H1 (cell line): ENCODE measurements at regions not wholly inside any gene's neighbourhood (a gene's known extent, or its start where the extent isn't known, plus 50 kb on each side); places are given as distances from the start of the nearest gene placed in this dataset.
"Not testable (repeated sequence)": the region's sequence is repeated elsewhere in the genome, so short reads cannot be mapped to it uniquely, and the experiment has no call there.

Experiments
- CTCF ChIA-PET: fragments of 300-600 bp; sonication (Branson Sonifier 250); formaldehyde crosslinking; loops from one replicate; lab custom pipeline; 2021; ENCODE audit not compliant: partially characterized antibody; lab: Charles Lee
- POLR2A ChIA-PET: fragments of 300-600 bp; sonication (Branson Sonifier 250); formaldehyde crosslinking; loops from one replicate; lab custom pipeline; 2021; ENCODE audit warnings: inconsistent platforms; ENCODE audit not compliant: partially characterized antibody; lab: Charles Lee
- DNase-seq, 2 experiments: peaks; one replicate each; pipeline versions ENCODE4 v3.0.0 to v3.0.0-alpha.2; 2010 to 2022; ENCODE audit warnings: low spot score in 2 of 2, low read depth in 1 of 2, mixed read lengths in 1 of 2
- FAIRE-seq: peaks from 2 replicates; lab custom pipeline; 2011; peaks lifted over from hg19 to GRCh38; lab: Jason Lieb, UNC
- H2AFZ ChIP-seq: 2 replicates; pipeline ENCODE4 v1.8.1; 2012; ENCODE audit warnings: low read length, inconsistent platforms
- H2AK5ac ChIP-seq: 2 replicates; pipeline ENCODE4 v1.6.1; 2013; ENCODE audit warnings: low read depth, low read length
- H2BK120ac ChIP-seq: replicated peaks from 2 replicates; pipeline ENCODE3; 2013; ENCODE audit warnings: low read depth, low read length, inconsistent platforms
- H2BK12ac ChIP-seq: 2 replicates; pipeline ENCODE4 v1.6.1; 2013; ENCODE audit warnings: low read depth, low read length
- H2BK15ac ChIP-seq: 2 replicates; pipeline ENCODE4 v1.6.1; 2013; ENCODE audit warnings: low read length
- H2BK20ac ChIP-seq: 2 replicates; pipeline ENCODE4 v1.6.1; 2013; ENCODE audit warnings: low read length
- H2BK5ac ChIP-seq: 2 replicates; pipeline ENCODE4 v1.6.1; 2013; ENCODE audit warnings: low read depth, low read length
- H3K14ac ChIP-seq: 2 replicates; pipeline ENCODE4 v1.6.1; 2013; ENCODE audit warnings: inconsistent platforms; ENCODE audit not compliant: insufficient read length
- H3K18ac ChIP-seq: 2 replicates; pipeline ENCODE4 v1.6.1; 2013; ENCODE audit warnings: low read length; ENCODE audit errors: extremely low read depth
- H3K23ac ChIP-seq: 2 replicates; pipeline ENCODE4 v1.6.1; 2013; ENCODE audit warnings: inconsistent platforms; ENCODE audit not compliant: insufficient read length
- H3K23me2 ChIP-seq: 2 replicates; pipeline ENCODE4 v1.6.1; 2013; ENCODE audit warnings: low read depth, low read length
- H3K27ac ChIP-seq: 2 replicates; pipeline ENCODE4 v1.6.1; 2011; ENCODE audit warnings: low read depth, low read length, inconsistent platforms
- H3K27me3 ChIP-seq, 4 experiments: replicated peaks in 1 of 4; 1 replicate in 1 of 4; 2 replicates in 3 of 4; pipeline versions ENCODE4 v1.6.1 to v1.8.1; 2011 to 2013; ENCODE audit warnings: low read length in 3 of 4, mild to moderate bottlenecking in 3 of 4, inconsistent platforms in 2 of 4, mixed read lengths in 2 of 4, moderate library complexity in 1 of 4; ENCODE audit not compliant: control insufficient read depth in 3 of 4, insufficient read depth in 3 of 4; ENCODE audit errors: extremely low read depth in 1 of 4
- H3K36me3 ChIP-seq, 4 experiments: 2 replicates each; pipeline versions ENCODE4 v1.6.1 to v1.8.1; 2011 to 2013; ENCODE audit warnings: mild to moderate bottlenecking in 4 of 4, low read length in 3 of 4, moderate library complexity in 2 of 4, control low read depth in 1 of 4, inconsistent platforms in 1 of 4; ENCODE audit not compliant: insufficient read depth in 4 of 4, control insufficient read depth in 2 of 4
- H3K4ac ChIP-seq: replicated peaks from 2 replicates; pipeline ENCODE3; 2013; ENCODE audit warnings: low read length, low read depth, mixed read lengths, inconsistent platforms; ENCODE audit not compliant: insufficient read length
- H3K4me1 ChIP-seq, 4 experiments: replicated peaks in 1 of 4; 1 replicate in 1 of 4; 2 replicates in 3 of 4; pipeline versions ENCODE4 v1.6.1 to v1.8.1; 2011 to 2013; ENCODE audit warnings: low read length in 3 of 4, inconsistent platforms in 2 of 4, mixed read lengths in 1 of 4; ENCODE audit not compliant: insufficient read depth in 4 of 4, control insufficient read depth in 3 of 4
- H3K4me2 ChIP-seq, 2 experiments: 2 replicates each; pipeline versions ENCODE4 v1.6.1 to v1.8.1; 2011 to 2013; ENCODE audit warnings: low read depth in 2 of 2, low read length in 2 of 2, control low read depth in 1 of 2, inconsistent platforms in 1 of 2, mild to moderate bottlenecking in 1 of 2; ENCODE audit not compliant: insufficient read depth in 1 of 2
- H3K4me3 ChIP-seq, 4 experiments: fragments of 200-600, 300-600 bp in 1 of 4; sonication (generic), shearing (Covaris generic), sonication (Bioruptor Twin) in 1 of 4; 2 replicates each; pipeline versions ENCODE4 v1.5.1 to v1.8.1; 2011 to 2016; ENCODE audit warnings: low read length in 4 of 4, low read depth in 3 of 4, control low read depth in 2 of 4, inconsistent platforms in 2 of 4, mild to moderate bottlenecking in 2 of 4, mixed read lengths in 1 of 4, moderate library complexity in 1 of 4; ENCODE audit not compliant: insufficient read depth in 2 of 4; ENCODE audit errors: extremely low read depth in 1 of 4
- H3K56ac ChIP-seq: replicated peaks from 2 replicates; pipeline ENCODE3; 2013; ENCODE audit warnings: low read depth, mild to moderate bottlenecking, mixed read lengths, low read length, inconsistent platforms; ENCODE audit not compliant: insufficient read length
- H3K79me1 ChIP-seq: 2 replicates; pipeline ENCODE4 v1.6.1; 2013; ENCODE audit warnings: low read depth, low read length, control low read depth
- H3K79me2 ChIP-seq, 2 experiments: 2 replicates each; pipeline versions ENCODE4 v1.6.1 to v1.8.1; 2012 to 2013; ENCODE audit warnings: low read length in 2 of 2, mild to moderate bottlenecking in 2 of 2, inconsistent platforms in 1 of 2; ENCODE audit not compliant: insufficient read depth in 2 of 2, control insufficient read depth in 1 of 2
- H3K9ac ChIP-seq, 4 experiments: replicated peaks in 1 of 4; 1 replicate in 1 of 4; 2 replicates in 3 of 4; pipeline versions ENCODE4 v1.6.1 to v1.8.1; 2011 to 2013; ENCODE audit warnings: low read depth in 3 of 4, low read length in 3 of 4, control low read depth in 2 of 4, mild to moderate bottlenecking in 2 of 4, moderate library complexity in 2 of 4, inconsistent platforms in 1 of 4; ENCODE audit errors: extremely low read depth in 1 of 4
- H3K9me3 ChIP-seq, 2 experiments: 2 replicates each; pipeline versions ENCODE4 v1.6.1 to v1.8.1; 2012 to 2013; ENCODE audit warnings: mild to moderate bottlenecking in 2 of 2, moderate library complexity in 2 of 2, control low read depth in 1 of 2, inconsistent platforms in 1 of 2, low read depth in 1 of 2, low read length in 1 of 2, mixed read lengths in 1 of 2; ENCODE audit not compliant: insufficient read depth in 2 of 2
- H4K20me1 ChIP-seq, 2 experiments: replicated peaks in 1 of 2; 2 replicates each; pipeline versions ENCODE3 to v1.8.1; 2011 to 2013; ENCODE audit warnings: inconsistent platforms in 2 of 2, low read length in 2 of 2, mild to moderate bottlenecking in 1 of 2; ENCODE audit not compliant: insufficient read depth in 2 of 2, control insufficient read depth in 1 of 2
- H4K5ac ChIP-seq: 2 replicates; pipeline ENCODE4 v1.6.1; 2013; ENCODE audit warnings: low read length, low read depth, mixed read lengths, inconsistent platforms; ENCODE audit not compliant: insufficient read length
- H4K8ac ChIP-seq: 2 replicates; pipeline ENCODE4 v1.8.0; 2013; ENCODE audit warnings: mild to moderate bottlenecking, moderate library complexity, low read length, inconsistent platforms; ENCODE audit not compliant: insufficient read depth; ENCODE audit errors: extremely low read depth
- H4K91ac ChIP-seq: replicated peaks from 2 replicates; pipeline ENCODE3; 2013; ENCODE audit warnings: low read length, mixed read lengths, inconsistent platforms; ENCODE audit not compliant: insufficient read length
- RAD21 ChIP-seq, 2 experiments: IDR thresholded peaks in 1 of 2; conservative IDR thresholded peaks in 1 of 2; 2 replicates each; pipeline ENCODE4 v1.6.1; 2011; ENCODE audit warnings: low read depth in 2 of 2, low read length in 2 of 2, improper control_type of control experiment in 1 of 2, inconsistent platforms in 1 of 2, mild to moderate bottlenecking in 1 of 2, moderate library complexity in 1 of 2
- WGBS, 2 experiments: shearing (Covaris generic) in 1 of 2; methylation state at CpG; one replicate each; pipeline versions ENCODE4 v1.1.6 to v1.1.7; 2013 to 2015; ENCODE audit warnings: low lambda C conversion rate in 2 of 2, mixed read lengths in 2 of 2, inconsistent platforms in 1 of 2, low coverage in 1 of 2, missing lambda C conversion rate in 1 of 2; ENCODE audit not compliant: insufficient replicate concordance in 2 of 2, insufficient coverage in 1 of 2, insufficient read length in 1 of 2; ENCODE audit errors: extremely low coverage in 1 of 2, missing lambda C conversion rate in 1 of 2; 5-methylcytosine and 5-hydroxymethylcytosine counted together
- TF ChIP-seq, protein P1 (sequence below): IDR thresholded peaks from 2 replicates; pipeline ENCODE4 v1.6.1; 2012; ENCODE audit warnings: inconsistent platforms
- TF ChIP-seq, protein P2 (sequence below), 3 experiments: IDR thresholded peaks; 1 replicate in 2 of 3; 2 replicates in 1 of 3; pipeline versions ENCODE4 v1.5.1 to v1.6.1; 2011; ENCODE audit warnings: low read length in 3 of 3, mild to moderate bottlenecking in 3 of 3, inconsistent platforms in 2 of 3, low read depth in 1 of 3, moderate library complexity in 1 of 3; ENCODE audit not compliant: insufficient read depth in 1 of 3; ENCODE audit errors: control extremely low read depth in 1 of 3
- TF ChIP-seq, protein P3 (sequence below): IDR thresholded peaks from 2 replicates; pipeline ENCODE4 v1.6.1; 2012; ENCODE audit warnings: inconsistent platforms

DNA sequence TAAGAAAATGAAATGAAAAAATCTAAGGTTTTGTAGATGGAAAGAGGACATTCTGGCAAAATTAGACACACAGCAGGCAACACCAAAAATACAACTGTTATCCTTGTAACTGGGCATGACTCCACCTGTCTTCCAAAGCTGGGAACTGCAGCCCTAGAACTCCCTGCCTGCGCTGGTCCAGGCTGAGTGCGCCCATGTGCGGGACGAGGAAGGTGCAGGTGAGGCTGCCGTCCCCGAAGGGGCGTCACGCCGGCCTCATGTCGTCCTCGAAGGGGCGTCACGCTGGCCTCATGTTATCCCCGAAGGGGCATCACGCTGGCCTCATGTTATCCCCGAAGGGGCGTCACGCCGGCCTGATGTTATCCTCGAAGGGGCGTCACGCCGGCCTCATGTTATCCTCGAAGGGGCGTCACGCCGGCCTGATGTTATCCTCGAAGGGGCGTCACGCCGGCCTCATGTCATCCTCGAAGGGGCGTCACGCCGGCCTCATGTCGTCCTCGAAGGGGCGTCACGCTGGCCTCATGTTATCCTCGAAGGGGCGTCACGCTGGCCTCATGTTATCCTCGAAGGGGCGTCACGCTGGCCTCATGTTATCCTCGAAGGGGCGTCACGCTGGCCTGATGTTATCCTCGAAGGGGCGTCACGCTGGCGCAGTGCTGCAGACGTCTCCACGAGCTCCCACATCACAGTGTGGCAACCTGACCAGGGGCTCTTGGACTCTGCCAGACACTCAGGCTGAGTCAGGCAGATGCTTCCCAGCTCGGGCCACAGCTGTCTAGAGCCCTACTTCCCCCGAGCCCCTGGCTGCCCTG, 100.3 kb upstream of the SALL3 start:
- H3K79me2 ChIP-seq, H2BK120ac ChIP-seq, H3K9ac ChIP-seq, H2BK12ac ChIP-seq, H3K27me3 ChIP-seq, H3K79me1 ChIP-seq, H3K4me2 ChIP-seq, H3K27ac ChIP-seq, H3K4me3 ChIP-seq, H4K91ac ChIP-seq, H2BK5ac ChIP-seq, H3K4me1 ChIP-seq, H3K23me2 ChIP-seq, H2AFZ ChIP-seq, H2BK20ac ChIP-seq, H4K20me1 ChIP-seq, H3K56ac ChIP-seq, H2AK5ac ChIP-seq, H3K4ac ChIP-seq, H3K36me3 ChIP-seq, H4K5ac ChIP-seq, H3K18ac ChIP-seq, POLR2A ChIA-PET, H4K8ac ChIP-seq, H3K23ac ChIP-seq, H3K14ac ChIP-seq, H2BK15ac ChIP-seq: not testable (repeated sequence)
- TF ChIP-seq, protein P1, sequence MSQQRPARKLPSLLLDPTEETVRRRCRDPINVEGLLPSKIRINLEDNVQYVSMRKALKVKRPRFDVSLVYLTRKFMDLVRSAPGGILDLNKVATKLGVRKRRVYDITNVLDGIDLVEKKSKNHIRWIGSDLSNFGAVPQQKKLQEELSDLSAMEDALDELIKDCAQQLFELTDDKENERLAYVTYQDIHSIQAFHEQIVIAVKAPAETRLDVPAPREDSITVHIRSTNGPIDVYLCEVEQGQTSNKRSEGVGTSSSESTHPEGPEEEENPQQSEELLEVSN, result peak; percentile 93
- TF ChIP-seq RAD21 (IDR thresholded peaks at IDR 0.05 in 1 of 2, conservative IDR thresholded peaks at IDR 0.05 in 1 of 2; ENCODE audit: low read depth in 2 of 2, low read length in 2 of 2), result peak; percentile 51 to 64
- TF ChIP-seq, protein P2, sequence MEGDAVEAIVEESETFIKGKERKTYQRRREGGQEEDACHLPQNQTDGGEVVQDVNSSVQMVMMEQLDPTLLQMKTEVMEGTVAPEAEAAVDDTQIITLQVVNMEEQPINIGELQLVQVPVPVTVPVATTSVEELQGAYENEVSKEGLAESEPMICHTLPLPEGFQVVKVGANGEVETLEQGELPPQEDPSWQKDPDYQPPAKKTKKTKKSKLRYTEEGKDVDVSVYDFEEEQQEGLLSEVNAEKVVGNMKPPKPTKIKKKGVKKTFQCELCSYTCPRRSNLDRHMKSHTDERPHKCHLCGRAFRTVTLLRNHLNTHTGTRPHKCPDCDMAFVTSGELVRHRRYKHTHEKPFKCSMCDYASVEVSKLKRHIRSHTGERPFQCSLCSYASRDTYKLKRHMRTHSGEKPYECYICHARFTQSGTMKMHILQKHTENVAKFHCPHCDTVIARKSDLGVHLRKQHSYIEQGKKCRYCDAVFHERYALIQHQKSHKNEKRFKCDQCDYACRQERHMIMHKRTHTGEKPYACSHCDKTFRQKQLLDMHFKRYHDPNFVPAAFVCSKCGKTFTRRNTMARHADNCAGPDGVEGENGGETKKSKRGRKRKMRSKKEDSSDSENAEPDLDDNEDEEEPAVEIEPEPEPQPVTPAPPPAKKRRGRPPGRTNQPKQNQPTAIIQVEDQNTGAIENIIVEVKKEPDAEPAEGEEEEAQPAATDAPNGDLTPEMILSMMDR (IDR thresholded peaks at IDR 0.05; ENCODE audit: control extremely low read depth in 1 of 3, insufficient read depth in 1 of 3, low read depth in 1 of 3, low read length in 3 of 3), result peak; percentile 54 to 87 (median 80)
- TF ChIP-seq, protein P3, sequence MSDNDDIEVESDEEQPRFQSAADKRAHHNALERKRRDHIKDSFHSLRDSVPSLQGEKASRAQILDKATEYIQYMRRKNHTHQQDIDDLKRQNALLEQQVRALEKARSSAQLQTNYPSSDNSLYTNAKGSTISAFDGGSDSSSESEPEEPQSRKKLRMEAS, result peak; percentile 97
- WGBS, 2 experiments, result 90% methylated on average over 36 of the region's 56 CpGs; no CpG with 5 or more reads in 1 of the 2 experiments
- CTCF ChIA-PET, result interaction anchor here (0.6 to 2.7 kb wide), 13 partner anchors 10 to 220 kb away, joined by 3 to 8 read pairs (median 4); no protein-coding TSS in a partner anchor
- peak in 1 of 2 experiments; percentile 78 for DNase-seq
- peak; percentile 76 for FAIRE-seq
- H3K9me3 ChIP-seq, result peaks cover 2 to 12% of the 10 kb centered on the region in 2 experiments; a peak in 2 of 4 replicates
